NCI-H2196 treated with DMSO at 0.1 percent for 48 hours (cell line): ENCODE measurements at regions not wholly inside any gene's neighbourhood (a gene's known extent, or its start where the extent isn't known, plus 50 kb on each side); places are given as distances from the start of the nearest gene placed in this dataset.
"Not testable (repeated sequence)": the region's sequence is repeated elsewhere in the genome, so short reads cannot be mapped to it uniquely, and the experiment has no call there.

Experiments
- DNase-seq: peaks from one replicate; lab custom pipeline; 2025; ENCODE audit not compliant: unreplicated experiment; lab: John Stamatoyannopoulos, UW

DNA sequence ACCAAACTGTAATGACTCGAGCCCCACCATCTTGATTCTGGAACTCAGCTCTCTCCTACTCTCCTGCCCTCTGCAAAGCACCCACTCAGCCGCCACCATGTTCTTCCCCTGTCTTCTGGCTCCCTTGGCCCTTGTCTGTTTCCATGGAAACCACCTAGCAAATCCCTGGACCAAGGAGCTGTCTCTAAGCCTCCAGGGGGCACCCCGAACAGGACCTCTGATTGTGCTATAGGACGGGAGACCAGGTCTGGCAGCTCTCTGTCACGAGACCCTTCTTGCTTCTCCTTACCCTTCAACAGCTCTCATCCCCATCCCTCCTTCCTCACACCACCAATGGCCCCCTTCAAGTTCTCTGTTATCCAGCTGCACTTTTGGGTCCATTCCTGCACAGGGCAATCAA, 277.7 kb upstream of the ZNF507 start:
- no peak for DNase-seq

DNA sequence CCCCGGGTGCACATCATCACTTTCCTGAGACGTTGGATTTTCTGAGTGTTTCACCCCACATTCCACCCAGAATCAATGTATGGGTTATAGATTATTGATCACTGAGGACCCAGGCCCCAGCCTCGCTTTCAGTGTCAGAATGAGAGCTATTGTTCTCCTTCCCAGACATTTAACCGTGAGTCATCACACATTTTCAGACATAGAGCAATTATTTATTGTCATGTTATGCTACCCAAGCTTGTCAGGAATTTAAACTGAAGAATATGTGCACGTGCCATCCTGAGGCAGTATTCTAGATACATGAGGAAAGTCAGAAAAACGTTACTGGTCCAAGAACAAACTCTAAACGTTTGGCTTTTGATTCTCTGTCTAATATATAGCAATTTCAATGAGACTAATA, 276.6 kb upstream of the ZNF507 start:
- DNase-seq: no peak

DNA sequence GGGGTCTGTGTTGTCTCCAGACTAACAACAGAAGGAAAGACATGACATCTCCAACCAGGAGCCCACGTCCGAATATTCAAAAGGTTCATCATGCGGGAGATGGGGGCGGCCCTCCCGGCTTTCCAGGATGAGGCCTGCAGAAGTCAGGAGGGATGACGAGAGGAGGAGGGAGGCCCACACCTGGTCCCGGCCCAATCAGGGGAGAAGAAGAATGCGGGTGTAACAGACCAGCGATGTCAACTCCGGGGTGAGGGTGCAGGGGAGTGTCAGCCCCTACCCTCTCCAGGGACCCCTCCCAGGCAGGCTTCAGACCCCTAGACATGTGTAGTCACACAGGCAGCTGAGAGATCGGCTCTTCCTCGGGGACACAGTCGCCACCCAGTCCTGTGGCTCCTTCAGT, 275.3 kb upstream of the ZNF507 start:
- DNase-seq: no peak

DNA sequence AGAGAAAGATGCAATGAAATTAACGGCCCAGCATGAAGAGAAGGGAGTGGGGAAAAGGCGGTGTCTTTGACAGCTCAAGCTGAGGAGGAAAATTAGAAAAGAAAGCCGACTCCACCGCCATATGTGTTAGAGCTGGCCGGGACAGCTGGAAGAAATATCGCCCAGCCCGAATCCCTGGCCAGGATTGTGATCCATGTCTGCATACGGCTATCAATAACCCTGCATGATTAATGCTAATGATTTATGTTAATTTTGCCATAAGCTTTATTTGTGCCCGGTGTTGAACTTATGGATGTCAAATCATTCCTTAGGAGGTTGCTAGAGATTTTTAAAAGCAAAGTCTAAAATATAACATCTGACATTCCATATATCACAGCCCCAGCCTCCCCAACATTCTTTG, 263.4 kb upstream of the ZNF507 start:
- no peak for DNase-seq

DNA sequence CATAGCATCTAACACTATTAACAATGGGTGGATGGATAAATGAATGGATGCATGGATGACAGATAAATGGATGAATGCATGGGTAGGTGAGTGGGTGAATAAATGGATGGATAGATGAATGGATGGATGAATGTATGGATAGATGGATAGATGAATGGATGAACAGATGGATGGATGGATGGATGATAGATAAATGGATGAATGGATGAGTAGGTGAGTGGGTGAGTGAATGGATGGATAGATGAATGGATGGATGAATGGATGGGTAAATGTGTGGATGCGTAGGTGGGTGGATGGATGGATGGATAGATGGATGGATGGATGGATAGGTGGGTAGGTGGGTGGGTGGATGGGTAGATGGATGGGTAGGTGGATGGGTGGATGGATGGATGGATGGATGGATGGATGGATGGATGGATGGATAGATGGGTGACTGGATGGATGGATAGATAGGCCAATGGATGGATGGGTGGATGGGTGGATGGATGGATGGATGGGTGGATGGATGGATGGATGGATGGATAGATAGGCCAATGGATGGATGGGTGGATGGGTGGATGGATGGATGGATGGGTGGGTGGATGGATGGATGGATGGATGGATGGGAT, 260.6 kb upstream of the ZNF507 start:
- not testable (repeated sequence) for DNase-seq

DNA sequence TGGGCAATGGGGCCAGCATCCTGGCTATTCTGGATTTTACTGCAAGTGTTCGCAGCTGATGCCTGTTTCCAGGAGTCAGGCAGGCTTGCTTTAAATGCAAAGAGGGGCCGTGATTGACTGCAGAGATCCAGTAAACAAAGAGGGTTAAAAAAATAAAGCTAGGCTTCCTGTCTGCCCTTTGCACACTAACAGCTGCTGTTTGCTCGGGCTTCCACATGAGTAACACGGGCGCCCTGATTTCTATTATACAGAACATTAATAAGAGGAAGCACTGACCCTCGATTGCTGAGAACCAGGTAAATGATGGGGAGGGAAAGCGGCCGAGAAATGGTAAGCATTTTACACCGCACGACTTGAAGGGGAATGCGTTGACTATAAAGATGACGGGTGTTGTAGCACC, 254.2 kb upstream of the ZNF507 start:
- no peak for DNase-seq

DNA sequence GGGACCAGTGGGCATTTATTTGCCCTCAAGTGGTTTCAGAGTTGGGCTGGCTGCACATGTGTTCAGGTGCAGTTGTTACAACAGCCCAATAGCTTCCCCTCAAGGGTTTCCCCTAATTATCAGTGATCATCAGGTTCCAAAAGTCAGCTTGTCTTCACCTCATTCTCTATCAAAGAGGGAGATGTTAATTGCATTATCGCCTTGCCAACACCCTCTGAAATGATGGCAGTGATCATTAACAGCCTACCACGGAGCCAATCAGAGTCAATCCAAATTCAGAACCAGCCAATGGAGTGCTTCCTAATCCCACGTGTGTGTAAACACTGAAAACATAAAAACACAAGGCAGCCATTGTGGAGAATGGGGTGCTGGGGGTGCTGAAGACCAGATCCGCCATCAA, 248.4 kb upstream of the ZNF507 start:
- DNase-seq: no peak

DNA sequence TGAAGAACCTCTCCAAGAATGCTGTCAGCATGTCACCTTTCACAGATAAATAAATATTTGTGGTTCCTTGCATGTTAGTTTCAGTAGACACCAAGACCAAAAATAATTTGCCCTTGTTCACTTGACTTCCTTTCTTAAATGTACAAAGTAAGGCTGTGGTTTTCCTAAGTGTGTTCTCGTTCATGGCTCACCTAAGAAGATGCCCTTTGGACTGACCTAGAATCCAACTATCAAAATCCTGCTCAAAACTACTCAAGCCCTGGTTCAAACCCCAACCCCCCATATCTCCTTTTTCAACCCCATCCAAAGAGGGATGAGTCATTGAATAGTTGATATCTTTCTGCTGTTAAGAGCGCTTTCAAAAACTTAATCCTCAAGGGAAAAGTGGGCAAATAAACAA, 247.8 kb upstream of the ZNF507 start:
- DNase-seq: no peak

DNA sequence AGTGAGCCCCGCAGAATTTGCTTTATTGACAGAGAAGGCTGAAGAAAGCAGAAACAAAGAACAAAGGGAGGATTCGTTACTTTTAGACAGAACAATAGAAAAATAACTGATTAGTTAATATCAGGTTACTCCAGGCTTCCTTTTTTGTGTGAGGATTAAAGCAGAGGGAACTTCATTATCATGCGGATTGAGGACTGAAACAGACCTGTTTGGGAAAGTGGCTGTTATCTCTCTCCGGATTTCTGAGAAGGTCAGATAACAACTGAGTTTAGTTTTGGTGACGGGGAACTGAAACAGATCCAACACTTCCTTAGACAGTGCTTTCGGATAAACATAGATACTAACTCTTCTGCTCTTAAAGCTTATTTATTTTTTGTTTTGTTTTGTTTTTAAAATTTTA, 246.4 kb upstream of the ZNF507 start:
- DNase-seq: no peak

DNA sequence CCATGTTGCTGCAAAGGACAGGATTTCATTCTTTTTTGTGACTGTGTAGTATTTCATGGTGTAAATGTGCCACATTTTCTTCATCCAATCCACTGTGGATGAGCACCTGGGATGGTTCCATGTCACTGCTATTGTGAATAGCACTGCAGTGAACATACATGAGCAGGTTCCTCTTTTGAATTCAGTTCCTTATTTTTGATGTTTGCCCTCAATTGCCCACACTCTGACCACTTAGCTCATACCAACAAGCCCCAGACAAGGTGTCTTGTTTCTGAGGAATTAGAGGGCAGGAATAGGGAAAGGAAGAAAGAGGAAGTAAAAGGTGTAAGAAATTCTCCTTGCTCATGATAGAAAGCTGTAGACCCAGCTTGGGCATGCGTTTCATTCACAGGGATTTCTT, 244.2 kb upstream of the ZNF507 start:
- DNase-seq: no peak

DNA sequence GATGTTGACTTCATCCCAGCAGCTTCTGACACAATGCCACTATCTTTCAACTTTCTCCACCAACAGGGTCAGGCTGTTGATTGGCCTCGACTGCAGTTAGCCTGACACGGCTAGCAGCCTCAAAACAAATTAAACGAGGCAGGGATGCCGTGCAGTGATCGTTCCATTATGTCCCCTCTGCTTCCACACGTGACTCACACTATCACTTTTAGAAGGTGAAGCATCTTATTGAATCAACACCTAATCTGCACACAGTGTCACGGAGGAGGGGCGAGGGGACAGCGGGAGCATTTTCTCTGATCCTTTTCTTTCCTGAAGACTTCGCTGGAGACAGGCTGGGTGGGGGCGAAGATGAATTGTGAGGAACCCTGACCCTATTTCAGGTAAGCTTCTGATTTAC, 241.9 kb upstream of the ZNF507 start:
- DNase-seq: no peak

DNA sequence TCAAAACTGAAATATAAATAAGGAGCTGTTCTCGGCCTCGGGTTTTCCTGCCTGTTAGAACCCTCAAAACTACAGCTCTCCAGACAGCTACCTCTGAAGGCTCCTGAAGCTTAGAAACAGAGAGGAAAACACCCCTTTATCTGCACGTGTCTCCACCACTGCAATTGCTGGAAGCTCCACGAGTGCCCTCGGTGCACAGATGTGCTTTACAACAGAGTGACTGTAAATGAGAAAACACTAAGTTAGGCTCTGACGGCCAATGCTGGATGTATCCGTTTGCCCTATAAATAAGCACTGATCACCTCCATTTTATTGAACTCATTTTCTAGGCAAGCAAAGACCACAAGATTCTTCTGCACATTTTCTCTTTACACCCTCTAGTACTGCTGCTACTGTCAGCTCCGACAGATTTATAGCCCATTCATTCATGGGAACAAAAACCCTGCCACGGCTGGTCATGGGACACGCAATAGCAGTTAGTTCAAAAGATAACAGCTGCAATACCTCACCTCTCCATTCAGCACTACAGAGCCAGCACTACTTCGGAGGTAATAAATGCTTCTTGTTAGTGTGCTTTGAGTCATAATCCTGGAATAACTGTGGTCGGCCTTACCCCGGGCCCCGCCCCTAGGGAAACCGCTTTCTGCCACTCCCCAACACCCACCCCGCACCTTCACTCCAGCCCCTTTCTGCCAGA, 241.1 kb upstream of the ZNF507 start:
- DNase-seq: no peak

DNA sequence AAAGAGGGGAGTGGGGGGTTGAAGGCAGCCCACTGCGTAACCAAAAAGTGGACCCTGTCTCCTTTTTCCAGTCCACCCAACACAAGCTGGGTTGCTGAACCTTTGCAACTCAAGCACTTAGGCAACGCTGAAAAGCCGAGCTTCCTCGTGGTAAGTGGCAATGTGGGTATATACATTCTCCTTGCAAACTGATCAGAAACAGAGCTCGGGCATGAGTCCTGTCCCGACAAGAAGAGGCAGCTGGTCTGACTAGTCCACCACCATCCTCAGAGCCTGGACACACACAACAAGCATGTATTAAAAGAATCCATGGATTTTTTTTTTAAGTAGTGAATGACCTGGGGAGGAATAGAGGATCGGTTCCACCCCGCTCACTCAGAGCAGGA, 240.6 kb upstream of the ZNF507 start:
- no peak for DNase-seq

DNA sequence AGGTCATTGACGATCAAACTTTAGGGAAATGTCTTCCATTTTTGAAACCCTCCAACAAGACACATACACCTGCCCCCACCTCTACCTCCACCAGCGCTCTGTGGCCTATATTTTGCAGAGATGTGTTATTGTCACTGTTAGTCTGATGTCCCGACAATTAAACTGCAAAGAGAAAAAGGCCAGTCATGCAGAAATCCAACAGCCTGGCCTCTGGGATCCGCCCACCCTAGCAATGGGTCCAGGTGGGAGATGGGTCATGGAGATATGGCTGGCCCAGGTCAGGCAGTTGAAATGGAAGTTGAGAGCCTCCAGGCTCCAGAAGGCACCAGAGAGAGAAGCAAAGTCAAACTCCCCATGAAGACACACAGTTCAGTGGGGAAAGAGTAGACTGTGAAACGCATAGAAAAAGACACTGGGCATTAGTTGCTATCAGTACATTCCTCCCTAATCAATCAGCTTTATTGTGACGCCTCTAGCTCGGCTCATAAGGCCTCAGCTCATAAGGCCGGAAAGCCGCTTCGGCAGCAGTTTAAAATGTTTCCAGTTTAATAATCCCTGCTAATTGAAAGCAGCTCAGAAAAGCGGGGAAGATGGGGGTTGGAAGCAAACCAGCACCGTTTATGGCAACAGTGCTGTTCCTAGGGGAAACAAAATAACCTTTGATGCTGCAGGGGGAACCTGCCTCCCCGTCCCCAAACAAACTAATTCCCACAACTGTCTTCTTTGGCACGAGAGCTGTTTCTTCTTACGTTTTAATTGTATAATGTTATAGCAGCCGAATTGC, 239.7 kb upstream of the ZNF507 start:
- no peak for DNase-seq

DNA sequence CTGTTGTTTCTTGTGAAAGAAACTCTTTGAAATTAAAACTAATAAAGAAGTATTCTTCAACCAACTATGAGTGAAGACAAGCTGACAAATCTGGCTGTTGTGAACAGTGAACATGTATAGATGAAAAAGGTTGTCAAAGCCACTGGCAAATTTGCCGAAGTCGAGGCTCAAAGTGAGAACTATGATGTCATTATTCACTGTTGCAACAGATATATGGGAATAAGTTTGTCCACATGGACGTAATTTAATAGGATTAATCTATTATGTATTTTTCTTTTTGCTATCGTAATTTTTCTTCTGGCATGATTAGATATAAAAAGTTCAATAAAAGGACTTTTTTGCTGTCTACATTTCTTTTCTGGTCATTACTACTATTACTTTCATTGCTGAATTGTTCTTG, 223.2 kb upstream of the ZNF507 start:
- DNase-seq: no peak

DNA sequence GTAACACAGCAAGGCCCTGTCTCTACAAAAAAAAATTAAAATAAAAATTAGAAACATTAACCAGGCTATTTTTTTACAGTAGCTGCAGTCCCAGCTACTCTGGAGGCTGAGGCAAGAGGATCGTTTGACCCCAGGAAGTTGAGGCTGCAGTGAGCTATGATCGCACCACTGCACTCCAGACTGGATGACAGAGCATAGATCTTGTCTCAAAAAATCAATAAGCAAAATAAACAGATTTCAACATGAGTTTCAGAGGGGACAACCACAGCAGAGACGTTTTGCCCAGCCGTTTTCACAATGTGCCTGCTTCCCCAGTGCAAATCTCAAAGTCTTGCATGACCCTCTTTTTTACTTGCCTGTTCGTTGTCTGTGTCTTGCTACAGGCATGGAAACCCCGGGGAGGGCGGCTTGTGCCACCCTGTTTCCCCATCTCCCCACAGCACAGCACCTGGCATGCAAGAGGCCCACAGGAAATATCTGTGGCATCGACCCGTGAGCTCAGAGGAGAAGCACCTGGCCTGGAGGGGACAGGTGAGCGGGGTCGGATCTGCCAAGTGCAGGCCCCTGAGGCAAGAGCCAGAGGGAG, 222.0 kb upstream of the ZNF507 start:
- no peak for DNase-seq

DNA sequence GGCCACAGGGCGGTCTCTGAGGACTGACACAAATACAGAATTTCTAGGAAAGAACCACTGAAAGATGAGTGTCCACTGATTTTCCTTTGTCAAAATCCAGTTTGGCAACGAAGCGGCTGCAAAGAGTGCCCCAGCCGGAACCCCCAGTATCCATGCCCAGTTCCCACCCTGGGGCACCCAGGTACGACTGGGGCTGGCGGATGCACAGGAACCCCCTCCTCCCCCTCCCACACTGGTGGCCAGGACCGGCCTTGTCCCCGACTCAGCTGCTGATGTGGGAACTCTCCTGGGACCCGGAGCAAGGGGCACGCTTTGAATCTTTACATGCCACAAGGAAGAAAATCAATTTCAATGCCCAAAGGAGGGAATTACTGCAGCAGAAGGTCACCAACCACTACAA, 220.8 kb upstream of the ZNF507 start:
- DNase-seq: no peak

DNA sequence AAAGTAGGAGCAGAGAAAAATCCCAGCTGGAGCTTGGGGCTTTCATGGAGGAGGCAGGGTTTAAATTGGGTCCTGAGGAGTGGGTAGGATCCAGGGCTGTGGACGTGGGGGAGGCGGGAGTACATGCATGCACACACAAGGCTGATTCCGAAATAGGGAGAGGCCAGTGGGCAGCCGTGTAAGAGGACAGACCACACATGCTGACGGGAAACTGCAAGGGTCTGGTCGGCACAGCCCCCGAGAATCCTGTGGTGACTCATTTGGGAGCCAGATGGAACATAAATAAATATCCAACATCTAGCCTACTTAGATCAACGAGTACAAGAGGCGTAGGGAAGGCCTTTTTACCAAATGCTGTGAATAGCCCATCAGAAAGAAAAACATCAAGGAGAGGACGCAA, 216.3 kb upstream of the ZNF507 start:
- no peak for DNase-seq

DNA sequence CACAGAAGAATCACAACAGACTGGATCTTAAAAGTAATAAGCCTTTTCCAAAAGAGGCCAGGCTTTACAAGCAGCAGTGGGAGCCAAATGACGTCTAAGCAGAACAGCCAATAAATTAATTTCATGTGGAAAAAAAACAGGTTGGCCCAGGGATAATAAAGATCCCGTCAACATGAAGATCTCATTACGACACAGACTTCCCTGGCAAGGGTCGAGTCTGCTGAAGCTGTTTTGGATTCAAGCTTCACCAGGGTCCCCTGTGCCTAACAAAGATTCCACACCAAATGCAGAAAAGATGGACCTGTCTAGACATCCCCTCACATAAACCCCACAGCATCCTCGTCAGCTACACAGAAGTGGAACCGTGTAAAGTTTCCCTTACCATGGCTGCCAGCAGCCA, 215.1 kb upstream of the ZNF507 start:
- no peak for DNase-seq

DNA sequence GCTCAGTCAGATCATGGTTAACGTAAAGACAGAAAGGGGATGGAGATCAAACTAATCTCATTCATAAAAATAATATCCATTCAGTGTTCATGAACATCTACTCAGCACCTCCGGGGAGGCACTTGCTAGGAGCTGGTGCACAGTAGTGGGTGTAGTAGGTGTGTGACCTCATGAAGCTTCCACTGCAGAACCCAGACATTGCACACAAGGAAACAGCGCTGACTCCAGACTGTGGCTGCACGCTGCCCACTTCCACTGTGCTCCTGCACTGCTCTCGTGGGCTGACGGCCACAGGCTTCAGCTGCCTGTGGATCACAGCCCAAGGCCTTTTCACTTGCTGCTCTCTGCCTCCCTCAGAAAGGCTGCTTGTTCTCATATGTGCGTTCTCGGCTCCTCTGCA, 214.4 kb upstream of the ZNF507 start:
- DNase-seq: no peak

DNA sequence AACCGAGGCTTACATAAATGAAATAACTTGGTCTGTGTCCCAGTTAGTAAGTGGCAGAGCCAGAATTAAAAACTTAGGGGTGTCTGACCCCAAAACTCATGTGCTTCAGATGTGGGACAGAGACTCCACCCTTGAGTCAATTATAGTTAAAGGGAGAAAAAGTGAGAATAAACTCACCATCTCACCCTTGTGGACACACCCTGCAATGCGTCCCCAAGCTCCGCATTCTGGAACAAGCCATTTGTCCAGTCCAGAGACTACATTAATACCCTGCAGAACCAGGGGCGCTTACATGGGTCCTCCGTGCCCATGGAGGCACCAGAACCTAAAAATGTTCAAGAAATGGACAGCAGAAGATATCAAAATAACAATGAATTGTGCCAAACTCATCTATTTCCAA, 207.0 kb upstream of the ZNF507 start:
- no peak for DNase-seq

DNA sequence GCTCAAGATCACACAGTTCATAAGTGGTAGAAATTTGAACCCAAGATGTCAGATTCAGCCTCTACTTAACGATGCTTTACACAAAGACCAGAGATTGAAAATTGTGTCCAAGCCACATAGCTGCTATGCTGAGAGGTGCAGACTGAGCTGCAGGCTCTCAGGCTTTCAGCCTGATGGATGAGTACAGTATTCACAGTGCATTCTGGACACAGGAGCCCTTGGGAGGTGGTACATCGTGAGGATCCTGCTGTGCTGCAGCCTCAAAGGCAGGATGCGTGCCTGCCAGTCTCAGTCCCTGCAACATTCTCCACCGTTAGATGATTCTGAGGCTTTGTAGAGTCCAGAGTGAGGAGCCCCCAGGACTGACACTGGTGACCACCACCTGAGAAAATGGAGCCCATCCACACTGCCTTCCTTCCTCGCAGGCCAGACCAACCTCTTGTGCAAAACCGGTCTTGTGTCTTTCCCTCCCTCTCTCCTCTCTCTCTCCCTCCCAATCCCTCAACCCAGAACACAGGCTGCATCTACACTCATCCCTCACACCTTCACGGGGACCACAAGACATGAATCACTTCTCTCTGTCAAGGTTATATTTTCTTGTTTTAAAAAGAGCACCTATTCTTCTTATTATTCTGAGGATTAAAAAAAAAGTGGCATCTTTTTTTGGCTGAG, 203.4 kb upstream of the ZNF507 start:
- DNase-seq: no peak
